Right atrium auricular region (tissue), 2 donors: ENCODE measurements at regions not wholly inside any gene's neighbourhood (a gene's known extent, or its start where the extent isn't known, plus 50 kb on each side); places are given as distances from the start of the nearest gene placed in this dataset.

Experiments used
- DNase-seq: peaks from one replicate; pipeline ENCODE4 v3.0.0-alpha.2; 2019; ENCODE audit warnings: low spot score
- H3K27ac ChIP-seq, 2 donors: fragments of 200-600 bp; sonication (generic); 1 replicate in 1 of 2; 2 replicates in 1 of 2; pipeline ENCODE4 v1.5.1; 2016 to 2019
- H3K27me3 ChIP-seq, 2 donors: fragments of 200-600 bp; sonication (generic); one replicate each; pipeline versions ENCODE4 v1.5.1 to v1.6.0; 2017 to 2019
- H3K36me3 ChIP-seq: fragments of 200-600 bp; sonication (generic); one replicate; pipeline ENCODE4 v1.5.1; 2016
- H3K4me1 ChIP-seq, 2 donors: fragments of 200-600 bp; sonication (generic); one replicate each; pipeline versions ENCODE4 v1.5.1 to v1.6.0; 2017 to 2019
- H3K4me3 ChIP-seq, 2 donors: fragments of 200-600 bp; sonication (generic); 1 replicate in 1 of 2; 2 replicates in 1 of 2; pipeline ENCODE4 v1.5.1; 2017 to 2019; ENCODE audit warnings: mild to moderate bottlenecking in 1 of 2, moderate library complexity in 1 of 2
- H3K9me3 ChIP-seq, 2 donors: fragments of 200-600 bp; sonication (generic); one replicate each; pipeline ENCODE4 v1.5.1; 2019
- TF ChIP-seq, protein P1 (sequence below), 2 donors: fragments of 200-600 bp; sonication (generic); IDR thresholded peaks; one replicate each; pipeline ENCODE4 v1.5.1; 2019; ENCODE audit warnings: antibody characterized with exemption in 2 of 2

GRCh38 chr4:4624276-4624897, 82.5 kb upstream of the STX18 start:
- H3K27me3 ChIP-seq: no peaks in the 10 kb centered on the region
- H3K36me3 ChIP-seq: no peaks in the 10 kb centered on the region
- H3K4me3 ChIP-seq: no peak overlapping the region
- H3K27ac ChIP-seq: no peak overlapping the region
- TF ChIP-seq, protein P1, sequence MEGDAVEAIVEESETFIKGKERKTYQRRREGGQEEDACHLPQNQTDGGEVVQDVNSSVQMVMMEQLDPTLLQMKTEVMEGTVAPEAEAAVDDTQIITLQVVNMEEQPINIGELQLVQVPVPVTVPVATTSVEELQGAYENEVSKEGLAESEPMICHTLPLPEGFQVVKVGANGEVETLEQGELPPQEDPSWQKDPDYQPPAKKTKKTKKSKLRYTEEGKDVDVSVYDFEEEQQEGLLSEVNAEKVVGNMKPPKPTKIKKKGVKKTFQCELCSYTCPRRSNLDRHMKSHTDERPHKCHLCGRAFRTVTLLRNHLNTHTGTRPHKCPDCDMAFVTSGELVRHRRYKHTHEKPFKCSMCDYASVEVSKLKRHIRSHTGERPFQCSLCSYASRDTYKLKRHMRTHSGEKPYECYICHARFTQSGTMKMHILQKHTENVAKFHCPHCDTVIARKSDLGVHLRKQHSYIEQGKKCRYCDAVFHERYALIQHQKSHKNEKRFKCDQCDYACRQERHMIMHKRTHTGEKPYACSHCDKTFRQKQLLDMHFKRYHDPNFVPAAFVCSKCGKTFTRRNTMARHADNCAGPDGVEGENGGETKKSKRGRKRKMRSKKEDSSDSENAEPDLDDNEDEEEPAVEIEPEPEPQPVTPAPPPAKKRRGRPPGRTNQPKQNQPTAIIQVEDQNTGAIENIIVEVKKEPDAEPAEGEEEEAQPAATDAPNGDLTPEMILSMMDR (IDR thresholded peaks at IDR 0.05): no peak
- DNase-seq: no peak
- peaks cover 0 to 2% of the 10 kb centered on the region in 2 donors for H3K9me3 ChIP-seq
- no peaks in the 10 kb centered on the region for H3K4me1 ChIP-seq

DNA sequence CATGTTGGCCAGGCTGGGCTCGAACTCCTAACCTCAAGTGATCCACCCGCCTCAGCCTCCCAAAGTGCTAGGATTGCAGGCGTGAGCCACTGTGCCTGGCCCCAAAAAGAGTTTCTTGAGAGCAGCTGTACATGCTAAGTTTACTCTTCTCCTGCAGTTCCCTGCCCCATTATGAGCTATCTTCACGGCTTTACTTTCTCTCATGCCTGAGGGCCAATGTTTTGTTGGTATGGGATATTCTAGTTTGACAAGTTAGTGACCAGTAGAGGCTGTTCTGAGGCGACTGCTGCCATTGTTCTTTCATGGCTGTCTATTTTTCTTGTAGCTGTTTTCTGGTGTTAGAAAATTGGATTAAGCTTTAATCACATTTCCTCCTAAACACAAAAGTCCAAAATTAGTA, 78.0 kb upstream of the STX18 start:
- Histone ChIP-seq H3K27me3 (no peaks in the 10 kb centered on the region), H3K36me3 (no peaks in the 10 kb centered on the region), H3K4me1 (no peaks in the 10 kb centered on the region), H3K9me3 (no peaks in the 10 kb centered on the region), H3K27ac (no peak overlapping the region), H3K4me3 (no peak overlapping the region)
- DNase-seq: no peak
- TF ChIP-seq, protein P1 (IDR thresholded peaks at IDR 0.05): no peak

GRCh38 chr4:4618847-4619246, 77.0 kb upstream of the STX18 start:
- H3K27ac ChIP-seq: no peak overlapping the region
- no peak overlapping the region for H3K4me3 ChIP-seq
- TF ChIP-seq, protein P1 (IDR thresholded peaks at IDR 0.05): no peak
- H3K9me3 ChIP-seq: no peaks in the 10 kb centered on the region
- no peaks in the 10 kb centered on the region for H3K36me3 ChIP-seq
- DNase-seq: no peak
- no peaks in the 10 kb centered on the region for H3K27me3 ChIP-seq
- H3K4me1 ChIP-seq: no peaks in the 10 kb centered on the region

GRCh38 chr4:4614925-4615678, 73.3 kb upstream of the STX18 start:
- H3K4me1 ChIP-seq: no peaks in the 10 kb centered on the region
- H3K27me3 ChIP-seq: no peaks in the 10 kb centered on the region
- H3K27ac ChIP-seq: no peak overlapping the region
- H3K36me3 ChIP-seq: no peaks in the 10 kb centered on the region
- TF ChIP-seq, protein P1 (IDR thresholded peaks at IDR 0.05): no peak
- DNase-seq: no peak
- no peak overlapping the region for H3K4me3 ChIP-seq
- no peaks in the 10 kb centered on the region for H3K9me3 ChIP-seq

DNA sequence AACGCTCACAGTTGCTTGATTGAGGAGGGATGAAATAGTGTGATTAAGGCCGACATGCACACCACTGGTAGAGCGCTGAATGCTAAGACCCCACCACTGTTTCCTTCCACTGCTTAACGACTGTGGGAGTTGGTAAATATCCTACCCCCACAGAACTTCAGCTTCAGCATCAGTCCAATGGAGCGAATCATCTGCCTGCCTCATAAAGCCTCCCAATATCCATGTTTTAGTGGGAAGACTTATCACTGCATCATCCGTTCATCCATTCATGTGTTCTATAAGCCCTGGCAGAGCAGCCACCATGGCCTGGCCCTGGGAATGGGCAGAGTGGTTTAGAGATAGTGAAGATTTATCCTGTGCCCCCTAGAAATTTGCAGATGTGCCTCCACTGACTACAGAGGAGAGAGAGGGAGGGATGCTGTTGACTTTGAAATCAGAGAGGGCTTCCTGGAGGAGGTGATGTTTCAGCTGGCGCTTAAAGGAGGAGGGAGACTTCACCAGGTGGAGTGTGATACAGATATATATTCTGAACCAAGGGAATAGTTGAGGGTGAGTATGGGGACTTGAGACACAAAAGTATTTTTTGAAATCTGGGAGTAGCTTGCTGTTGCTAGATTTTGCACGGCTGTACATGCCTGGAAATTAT, 71.9 kb upstream of the STX18 start:
- Histone ChIP-seq H3K36me3 (no peaks in the 10 kb centered on the region), H3K9me3 (no peaks in the 10 kb centered on the region), H3K27ac (no peak overlapping the region), H3K27me3 (no peaks in the 10 kb centered on the region), H3K4me3 (no peak overlapping the region), H3K4me1 (no peaks in the 10 kb centered on the region)
- DNase-seq: no peak
- TF ChIP-seq, protein P1 (IDR thresholded peaks at IDR 0.05): no peak
